ENCODE measurements at regions not wholly inside any gene's neighbourhood (a gene's known extent, or its start where the extent isn't known, plus 50 kb on each side); places are given as distances from the start of the nearest gene placed in this dataset.

GRCh38 chr10:64795847-64796246, 1274.6 kb downstream of the REEP3 start:
- no peak for TF ChIP-seq CTCF (IDR thresholded peaks at IDR 0.05)
- no peak for TF ChIP-seq POLR2A (IDR thresholded peaks at IDR 0.05)

All from esophagus squamous epithelium (tissue), 4 donors.